ENCODE measurements at regions not wholly inside any gene's neighbourhood (a gene's known extent, or its start where the extent isn't known, plus 50 kb on each side); places are given as distances from the start of the nearest gene placed in this dataset.
A peak's percentile ranks its signal among the peaks of the same experiment; 100 is the strongest.

DNA sequence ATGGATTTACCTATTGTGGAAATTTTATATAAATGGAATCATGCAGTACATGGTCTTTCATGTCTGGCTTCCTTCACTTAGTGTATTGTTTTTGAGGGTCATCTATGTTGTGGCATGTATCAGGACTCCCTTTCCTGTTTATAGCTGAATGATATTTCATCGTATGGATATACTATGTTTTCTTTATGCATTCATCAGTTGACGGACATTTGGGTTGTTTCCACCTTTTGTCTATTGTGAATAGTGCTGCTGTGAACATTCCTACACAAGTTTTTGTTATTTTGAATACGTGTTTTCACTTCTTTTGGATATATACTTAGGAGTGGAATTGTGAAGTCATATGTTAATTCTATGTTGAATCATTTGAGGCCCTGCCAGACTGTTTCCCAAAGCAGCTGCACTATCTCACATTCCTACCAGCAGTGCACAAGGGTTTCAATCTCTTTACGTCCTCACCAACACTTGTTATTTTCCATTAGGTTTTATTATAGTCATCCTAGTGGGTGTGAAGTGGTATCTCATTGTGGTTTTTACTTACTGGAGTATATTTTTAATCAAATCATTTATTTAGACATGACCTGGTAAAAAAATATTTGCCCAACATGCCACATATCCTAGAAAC lies 262.7 kb downstream of the DLEU7 start:
- no peaks in the 10 kb centered on the region for H3K79me1 ChIP-seq (ENCODE audit: low read depth in 1 of 2, low read length in 2 of 2)
- H4K91ac ChIP-seq (ENCODE audit: insufficient read depth, low read depth, low read length), result no peak overlapping the region
- H4K5ac ChIP-seq (ENCODE audit: low read depth, low read length), result no peak overlapping the region
- H3K4ac ChIP-seq (ENCODE audit: low read depth, low read length), result no peak overlapping the region
- no peak overlapping the region for H2AK9ac ChIP-seq (replicated peaks; ENCODE audit: low read depth, low read length, poor library complexity)
- H3K9me1 ChIP-seq (ENCODE audit: insufficient read depth, low read length), result peaks cover 3% of the 10 kb centered on the region; the same call in 1 of the 2 replicates
- peak; percentile 86 for ATAC-seq (ENCODE audit: low read depth)
- WGBS, 2 experiments (ENCODE audit: extremely low coverage in 2 of 2, insufficient read length in 1 of 2), result no CpG with 5 or more reads among the region's 4 CpGs
- no peak overlapping the region for H3K23ac ChIP-seq (ENCODE audit: low read depth, low read length)
- no peak overlapping the region for H2AFZ ChIP-seq (replicated peaks; ENCODE audit: low read length, poor library complexity)
- no peak overlapping the region for H2BK120ac ChIP-seq (ENCODE audit: low read depth, low read length)
- no peaks in the 10 kb centered on the region for H3K9me3 ChIP-seq (ENCODE audit: control insufficient read depth, insufficient read depth, low read length)
- no peak overlapping the region for H3K14ac ChIP-seq (replicated peaks; ENCODE audit: low read depth, low read length)
- intact Hi-C loops (cut with micrococcal nuclease), result no loop called here
- in situ Hi-C loops (cut with MboI; ENCODE audit: low sequenced_read_pairs), result no loop called here
- no peak overlapping the region for H3K4me3 ChIP-seq (ENCODE audit: insufficient read depth, low read depth, low read length)
- H2AK5ac ChIP-seq (ENCODE audit: low read depth, low read length), result no peak overlapping the region
- H4K20me1 ChIP-seq (ENCODE audit: insufficient read depth, low read length), result no peaks in the 10 kb centered on the region
- POLR2A ChIA-PET (ENCODE audit: unreplicated experiment), result no interaction called here
- no peaks in the 10 kb centered on the region for H3K36me3 ChIP-seq (ENCODE audit: control insufficient read depth, insufficient read depth, low read length)
- H2BK15ac ChIP-seq (ENCODE audit: low read depth, low read length), result no peak overlapping the region
- H3K18ac ChIP-seq (ENCODE audit: low read depth, low read length), result no peak overlapping the region
- H3K56ac ChIP-seq (ENCODE audit: extremely low read depth, insufficient read depth, low read length), result no peak overlapping the region
- BruUV-seq (replicated peaks), result no TSS peak
- CTCF ChIA-PET, result interaction anchor here (0.6 kb wide), 1 partner anchor 472 kb away, joined by 4 read pairs; no protein-coding TSS in a partner anchor
- H3K9ac ChIP-seq (ENCODE audit: low read depth, low read length), result no peak overlapping the region
- no peak overlapping the region for H2BK20ac ChIP-seq (ENCODE audit: low read depth, low read length)
- H3K27ac ChIP-seq (ENCODE audit: insufficient read depth, low read length), result no peak overlapping the region
- H3K27me3 ChIP-seq (ENCODE audit: control insufficient read depth, insufficient read depth, low read length), result peaks cover 37% of the 10 kb centered on the region
- TF ChIP-seq CTCF (conservative IDR thresholded peaks at IDR 0.05; ENCODE audit: low read depth, low read length) (peak; percentile 31; the same call in 1 of the 2 replicates), RCOR1 (IDR thresholded peaks at IDR 0.05; ENCODE audit: insufficient replicate concordance, low read length) (peak; percentile 50), POLR2A (IDR thresholded peaks at IDR 0.05; ENCODE audit: low read depth, low read length) (no peak)
- H3K4me2 ChIP-seq (ENCODE audit: low read depth, low read length), result peak overlapping the region; percentile 57; the same call in 1 of the 2 replicates
- H2BK5ac ChIP-seq (ENCODE audit: low read depth, low read length, poor library complexity, severe bottlenecking), result no peak overlapping the region
- H4K8ac ChIP-seq (ENCODE audit: low read depth in 2 of 2, low read length in 2 of 2), result no peak overlapping the region
- dilution Hi-C loops (cut with HindIII; ENCODE audit: low sequenced_read_pairs, unreplicated experiment), result no loop called here
- no peaks in the 10 kb centered on the region for H3K4me1 ChIP-seq (ENCODE audit: control insufficient read depth, insufficient read depth, low read length)
- peak; percentile 80 for DNase-seq
